ENCODE measurements at regions not wholly inside any gene's neighbourhood (a gene's known extent, or its start where the extent isn't known, plus 50 kb on each side); places are given as distances from the start of the nearest gene placed in this dataset.
"Not testable (repeated sequence)": the region's sequence is repeated elsewhere in the genome, so short reads cannot be mapped to it uniquely, and the experiment has no call there.

GRCh38 chr14:106276326-106277267 lies 750.2 kb downstream of the TMEM121 start:
- Mint-ChIP-seq H3K36me3 (no peaks in the 10 kb centered on the region), H3K27ac (no peak overlapping the region), H3K4me3 (no peak overlapping the region), H3K27me3 (peaks cover 63% of the 10 kb centered on the region), H3K4me1 (peaks cover 16% of the 10 kb centered on the region), H3K9me3 (ENCODE audit: low read depth) (no peaks in the 10 kb centered on the region)
- DNase-seq (peak; percentile 66), ATAC-seq (peak; percentile 73)
- CTCF ChIA-PET = interaction anchor here (1.0 to 4.0 kb wide), 13 partner anchors 8 to 145 kb away, joined by 3 to 17 read pairs (median 7); no protein-coding TSS in a partner anchor

GRCh38 chr14:106277503-106277902 lies 751.1 kb downstream of the TMEM121 start:
- Mint-ChIP-seq H3K36me3 (no peaks in the 10 kb centered on the region), H3K27ac (no peak overlapping the region), H3K9me3 (ENCODE audit: low read depth) (no peaks in the 10 kb centered on the region), H3K4me1 (peaks cover 16% of the 10 kb centered on the region), H3K4me3 (no peak overlapping the region), H3K27me3 (peaks cover 64% of the 10 kb centered on the region)
- CTCF ChIA-PET = interaction anchor here (0.8 to 4.0 kb wide), 13 partner anchors 9 to 253 kb away, joined by 3 to 17 read pairs (median 6); no protein-coding TSS in a partner anchor
- DNase-seq (no peak), ATAC-seq (no peak)

GRCh38 chr14:106280876-106281275 lies 754.5 kb downstream of the TMEM121 start:
- Mint-ChIP-seq H3K9me3 (ENCODE audit: low read depth) (no peaks in the 10 kb centered on the region), H3K4me1 (peaks cover 14% of the 10 kb centered on the region), H3K36me3 (no peaks in the 10 kb centered on the region), H3K4me3 (no peak overlapping the region), H3K27ac (no peak overlapping the region), H3K27me3 (peaks cover 51% of the 10 kb centered on the region)
- CTCF ChIA-PET = interaction anchor here (0.8 to 1.5 kb wide), 3 partner anchors 11 to 154 kb away, joined by 3 to 8 read pairs (median 3); no protein-coding TSS in a partner anchor
- DNase-seq (no peak), ATAC-seq (no peak)

- no peak for DNase-seq
- CTCF ChIA-PET = interaction anchor here (3.0 kb wide), 1 partner anchor 22 kb away, joined by 19 read pairs; no protein-coding TSS in a partner anchor
- no peak for ATAC-seq
- Mint-ChIP-seq H3K36me3 (no peaks in the 10 kb centered on the region), H3K9me3 (ENCODE audit: low read depth) (no peaks in the 10 kb centered on the region), H3K4me3 (no peak overlapping the region), H3K4me1 (no peaks in the 10 kb centered on the region), H3K27me3 (peaks cover 38% of the 10 kb centered on the region), H3K27ac (no peak overlapping the region)
Measured at GRCh38 chr14:106286697-106287290, 760.4 kb downstream of the TMEM121 start.

GRCh38 chr14:106287506-106287905 lies 761.1 kb downstream of the TMEM121 start:
- H3K4me3 Mint-ChIP-seq = no peak overlapping the region
- no peaks in the 10 kb centered on the region for H3K4me1 Mint-ChIP-seq
- H3K36me3 Mint-ChIP-seq = no peaks in the 10 kb centered on the region
- H3K9me3 Mint-ChIP-seq (ENCODE audit: low read depth) = no peaks in the 10 kb centered on the region
- ATAC-seq (no peak), DNase-seq (no peak)
- H3K27ac Mint-ChIP-seq = no peak overlapping the region
- H3K27me3 Mint-ChIP-seq = peaks cover 32% of the 10 kb centered on the region
- CTCF ChIA-PET = interaction anchor here (1.1 to 3.0 kb wide), 5 partner anchors 10 to 31 kb away, joined by 3 to 19 read pairs (median 4); no protein-coding TSS in a partner anchor

GRCh38 chr14:106291626-106292025 lies 765.2 kb downstream of the TMEM121 start:
- Mint-ChIP-seq H3K9me3 (ENCODE audit: low read depth) (no peaks in the 10 kb centered on the region), H3K27me3 (peaks cover 54% of the 10 kb centered on the region), H3K36me3 (no peaks in the 10 kb centered on the region), H3K4me1 (no peaks in the 10 kb centered on the region), H3K4me3 (no peak overlapping the region), H3K27ac (no peak overlapping the region)
- CTCF ChIA-PET = interaction anchor here (1.0 to 3.6 kb wide), 2 partner anchors 14 to 17 kb away, joined by 4 to 12 read pairs; no protein-coding TSS in a partner anchor
- ATAC-seq = no peak
- no peak for DNase-seq

- ATAC-seq (no peak), DNase-seq (no peak)
- Mint-ChIP-seq H3K9me3 (ENCODE audit: low read depth) (no peaks in the 10 kb centered on the region), H3K27me3 (peaks cover 72% of the 10 kb centered on the region), H3K4me1 (no peaks in the 10 kb centered on the region), H3K4me3 (no peak overlapping the region), H3K36me3 (peaks cover 1% of the 10 kb centered on the region), H3K27ac (no peak overlapping the region)
- CTCF ChIA-PET = interaction anchor here (0.6 to 3.6 kb wide), 6 partner anchors 12 to 125 kb away, joined by 3 to 12 read pairs (median 4); no protein-coding TSS in a partner anchor
Measured at GRCh38 chr14:106294324-106294723, 767.9 kb downstream of the TMEM121 start.

GRCh38 chr14:106300951-106301510 lies 774.6 kb downstream of the TMEM121 start:
- CTCF ChIA-PET = interaction anchor here (0.8 to 1.5 kb wide), 2 partner anchors 9 to 116 kb away, joined by 3 to 4 read pairs; no protein-coding TSS in a partner anchor
- not testable (repeated sequence) for DNase-seq; H3K27ac Mint-ChIP-seq; H3K4me3 Mint-ChIP-seq; H3K9me3 Mint-ChIP-seq (ENCODE audit: low read depth); H3K36me3 Mint-ChIP-seq
- peak; percentile 69 for ATAC-seq
- Mint-ChIP-seq H3K4me1 (peaks cover 14% of the 10 kb centered on the region), H3K27me3 (peaks cover 58% of the 10 kb centered on the region)

- Mint-ChIP-seq H3K4me1 (peaks cover 14% of the 10 kb centered on the region), H3K27me3 (peaks cover 61% of the 10 kb centered on the region)
- DNase-seq; H3K4me3 Mint-ChIP-seq; H3K27ac Mint-ChIP-seq; H3K36me3 Mint-ChIP-seq; ATAC-seq; H3K9me3 Mint-ChIP-seq (ENCODE audit: low read depth): not testable (repeated sequence)
- CTCF ChIA-PET = interaction anchor here (1.5 to 2.3 kb wide), 2 partner anchors 8 to 115 kb away, joined by 4 to 13 read pairs; no protein-coding TSS in a partner anchor
Measured at GRCh38 chr14:106301609-106302008, 775.2 kb downstream of the TMEM121 start.

- no peak overlapping the region for H3K4me3 Mint-ChIP-seq
- no peak for ATAC-seq
- CTCF ChIA-PET = interaction anchor here (0.7 to 2.3 kb wide), 4 partner anchors 11 to 114 kb away, joined by 3 to 13 read pairs (median 4); no protein-coding TSS in a partner anchor
- H3K27ac Mint-ChIP-seq = no peak overlapping the region
- H3K4me1 Mint-ChIP-seq = peaks cover 14% of the 10 kb centered on the region
- no peak for DNase-seq
- no peaks in the 10 kb centered on the region for H3K9me3 Mint-ChIP-seq (ENCODE audit: low read depth)
- peaks cover 56% of the 10 kb centered on the region for H3K27me3 Mint-ChIP-seq
- peaks cover 1% of the 10 kb centered on the region for H3K36me3 Mint-ChIP-seq
Measured at GRCh38 chr14:106302661-106303060, 776.3 kb downstream of the TMEM121 start.

- H3K4me3 Mint-ChIP-seq = no peak overlapping the region
- ATAC-seq (no peak), DNase-seq (no peak)
- H3K36me3 Mint-ChIP-seq = no peaks in the 10 kb centered on the region
- no peaks in the 10 kb centered on the region for H3K9me3 Mint-ChIP-seq (ENCODE audit: low read depth)
- no peak overlapping the region for H3K27ac Mint-ChIP-seq
- peaks cover 47% of the 10 kb centered on the region for H3K27me3 Mint-ChIP-seq
- peaks cover 14% of the 10 kb centered on the region for H3K4me1 Mint-ChIP-seq
- CTCF ChIA-PET = interaction anchor here (1.2 kb wide), 1 partner anchor 17 kb away, joined by 3 read pairs; no protein-coding TSS in a partner anchor
Measured at GRCh38 chr14:106304271-106304670, 777.9 kb downstream of the TMEM121 start.

GRCh38 chr14:106308839-106309389 lies 782.5 kb downstream of the TMEM121 start:
- no peak overlapping the region for H3K27ac Mint-ChIP-seq
- peaks cover 61% of the 10 kb centered on the region for H3K27me3 Mint-ChIP-seq
- H3K36me3 Mint-ChIP-seq = no peaks in the 10 kb centered on the region
- H3K4me3 Mint-ChIP-seq = no peak overlapping the region
- ATAC-seq = peak; percentile 95
- CTCF ChIA-PET = interaction anchor here (0.6 to 2.3 kb wide), 37 partner anchors 9 to 354 kb away, joined by 3 to 19 read pairs (median 4); no protein-coding TSS in a partner anchor
- H3K4me1 Mint-ChIP-seq = no peaks in the 10 kb centered on the region
- peak; percentile 94 for DNase-seq
- H3K9me3 Mint-ChIP-seq (ENCODE audit: low read depth) = no peaks in the 10 kb centered on the region

All from activated CD8-positive, alpha-beta memory T cell treated with anti-CD3 and anti-CD28 coated beads, Interleukin-2, amount 10 ng/mL, durations not matched to agents 7 days and 5 days (primary cell).